D721Med (cell line): ENCODE measurements at regions not wholly inside any gene's neighbourhood (a gene's known extent, or its start where the extent isn't known, plus 50 kb on each side); places are given as distances from the start of the nearest gene placed in this dataset.

ENCODE experiments used
- DNase-seq: peaks from one replicate; pipeline ENCODE4 v3.0.0; 2011; ENCODE audit warnings: low spot score; ENCODE audit not compliant: insufficient read length
- FAIRE-seq: peaks from 2 replicates; lab custom pipeline; 2011; peaks lifted over from hg19 to GRCh38; lab: Jason Lieb, UNC
- CTCF ChIP-seq: IDR thresholded peaks from 2 replicates; pipeline ENCODE4 v1.5.1; 2012; ENCODE audit warnings: mild to moderate bottlenecking, control low read depth; ENCODE audit not compliant: insufficient read depth; ENCODE audit errors: missing control alignments

DNA sequence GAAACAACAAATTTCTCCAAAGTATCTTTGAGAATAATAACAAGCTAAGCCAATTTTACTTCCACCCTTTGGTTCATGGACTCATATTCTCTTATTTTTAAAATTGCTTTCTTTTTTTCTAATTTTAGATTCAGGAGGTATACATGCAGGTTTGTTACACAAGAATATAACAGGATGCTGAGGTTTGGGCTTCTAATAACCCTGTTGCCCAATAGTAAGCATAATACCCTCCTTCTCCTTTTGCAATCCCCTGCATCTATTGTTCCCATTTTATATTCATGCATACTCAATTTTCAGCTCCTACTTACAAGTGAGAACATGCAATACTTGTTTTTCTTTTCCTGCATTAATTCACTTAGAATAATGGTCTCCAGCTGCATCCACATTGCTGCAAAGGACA lies 202.3 kb upstream of the FSTL5 start:
- FAIRE-seq, result peak; percentile 67
- no peak for DNase-seq
- no peak for TF ChIP-seq CTCF

- no peak for FAIRE-seq
- TF ChIP-seq CTCF, result no peak
- DNase-seq, result no peak
Observed at GRCh38 chr4:162364651-162365050, 200.9 kb upstream of the FSTL5 start.

GRCh38 chr4:162360369-162361149 lies 196.8 kb upstream of the FSTL5 start:
- DNase-seq (no peak), FAIRE-seq (no peak)
- TF ChIP-seq CTCF, result no peak

DNA sequence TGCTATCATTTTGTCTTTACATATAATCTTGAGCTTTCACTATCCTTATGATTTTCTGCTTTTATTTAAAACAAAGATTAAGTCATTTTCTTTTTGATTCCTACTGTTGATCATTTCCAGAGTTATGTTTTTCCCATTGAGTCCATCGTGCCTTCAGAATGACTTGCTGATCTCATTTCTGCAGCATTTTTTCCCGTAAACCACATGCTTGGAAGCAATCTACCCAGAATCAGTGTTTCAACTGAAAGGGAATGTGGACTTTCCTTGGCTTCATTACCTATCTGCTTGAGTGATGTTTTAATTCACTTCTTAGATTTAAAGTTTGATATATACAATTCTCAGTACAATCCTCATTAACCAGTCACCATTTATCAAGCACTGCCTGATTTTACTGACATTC lies 192.4 kb upstream of the FSTL5 start:
- no peak for FAIRE-seq

DNA sequence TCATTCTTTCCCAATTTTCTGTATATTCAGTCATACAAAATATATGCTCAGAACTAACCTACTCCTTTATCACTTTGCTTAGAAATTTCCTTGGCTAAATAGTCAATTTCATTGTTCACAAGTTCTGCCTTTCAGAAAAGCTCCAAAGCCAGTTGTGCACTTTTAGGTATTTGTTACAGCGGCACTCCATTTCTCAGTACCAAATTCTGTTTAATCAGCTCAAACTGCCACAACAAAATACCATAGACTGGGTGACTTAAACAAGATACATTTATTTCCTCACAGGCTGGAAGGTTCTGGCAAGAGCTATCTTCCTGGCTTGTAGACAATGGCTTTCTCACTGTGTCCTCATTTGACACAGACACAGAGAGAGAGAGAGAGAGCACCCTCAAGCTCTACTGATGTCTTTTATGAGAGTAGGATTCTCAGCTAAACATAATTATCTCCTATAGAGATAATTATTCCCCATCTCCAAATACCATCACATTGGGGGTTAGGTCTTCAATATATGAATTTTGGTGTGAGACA lies 188.8 kb upstream of the FSTL5 start:
- no peak for FAIRE-seq
- TF ChIP-seq CTCF, result no peak
- DNase-seq, result no peak

More for the DNA sequence above, 192.4 kb upstream of the FSTL5 start:
- no peak for TF ChIP-seq CTCF
- no peak for DNase-seq

DNA sequence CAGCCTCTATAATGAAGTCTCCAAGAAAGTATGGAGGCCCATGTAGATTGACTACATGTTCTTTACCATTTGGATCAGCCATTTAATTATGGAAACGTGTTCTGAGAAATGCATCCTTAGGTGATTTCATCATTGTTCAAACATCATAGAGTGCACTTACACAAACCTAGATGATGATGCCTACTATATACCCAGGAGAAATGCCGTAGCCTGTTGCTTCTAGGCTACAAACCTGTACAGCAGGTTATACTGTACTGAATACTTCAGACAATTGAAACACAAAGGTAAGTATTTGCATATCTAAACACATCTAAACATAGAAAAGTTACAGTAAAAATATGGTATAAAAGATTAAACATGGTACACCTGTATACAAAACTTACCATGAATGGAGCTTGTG lies 186.5 kb upstream of the FSTL5 start:
- no peak for TF ChIP-seq CTCF
- FAIRE-seq, result no peak
- DNase-seq, result no peak

- DNase-seq (no peak), FAIRE-seq (no peak)
- TF ChIP-seq CTCF, result no peak
Observed at GRCh38 chr4:162349395-162349794, 185.6 kb upstream of the FSTL5 start.
